GM18867 (cell line): ENCODE measurements at regions not wholly inside any gene's neighbourhood (a gene's known extent, or its start where the extent isn't known, plus 50 kb on each side); places are given as distances from the start of the nearest gene placed in this dataset.

Source experiments
- ATAC-seq: cut with Tn5 transposase; IDR thresholded peaks from one replicate; pipeline ENCODE4 v1.9.1; 2021; ENCODE audit warnings: mild to moderate bottlenecking, moderate library complexity; ENCODE audit not compliant: unreplicated experiment

DNA sequence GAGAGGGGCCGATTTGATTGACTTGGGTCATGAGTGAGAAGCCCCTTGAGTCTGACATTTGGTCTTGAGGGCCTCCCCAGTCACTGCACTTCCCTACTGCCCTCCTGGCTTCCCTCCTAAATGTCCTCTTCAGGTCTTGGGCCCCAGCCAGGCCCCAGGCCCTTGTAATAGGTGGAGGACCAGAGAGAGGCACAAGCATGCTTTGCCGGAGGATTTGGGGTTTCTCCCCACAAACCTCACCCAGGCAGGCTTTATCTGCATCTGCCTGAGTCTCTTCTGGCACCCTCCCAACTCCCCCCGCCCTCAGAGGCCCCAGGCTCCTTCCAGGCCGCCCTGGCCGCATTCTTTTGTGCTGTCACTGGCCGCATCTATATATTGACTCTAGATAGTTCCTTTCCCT is 270.7 kb downstream of the HAUS1 start:
- ATAC-seq = no peak

DNA sequence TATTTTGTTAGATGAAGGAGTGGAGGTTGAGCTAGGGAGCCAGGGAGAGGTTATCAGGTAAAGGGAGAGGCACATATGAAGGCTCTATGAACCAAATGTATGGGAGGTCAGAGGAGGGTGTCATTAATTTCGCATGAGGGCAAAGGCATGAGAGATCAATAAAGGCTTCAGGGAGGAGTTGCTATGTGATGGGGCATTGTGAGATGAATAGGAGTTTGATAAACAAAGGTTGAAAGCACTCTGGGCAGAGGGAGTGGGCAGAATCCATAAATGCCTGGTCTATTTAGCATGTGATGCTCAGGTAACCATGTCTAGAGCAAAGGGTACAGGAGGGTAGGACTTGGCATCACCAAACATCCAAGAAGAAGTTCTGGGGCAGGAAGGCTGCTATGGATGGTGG is 273.4 kb downstream of the HAUS1 start:
- ATAC-seq = no peak

GRCh38 chr18:46378126-46378863 is 274.1 kb downstream of the HAUS1 start:
- ATAC-seq = no peak

- no peak for ATAC-seq
These were observed 274.7 kb downstream of the HAUS1 start for GRCh38 chr18:46378864-46379207.

DNA sequence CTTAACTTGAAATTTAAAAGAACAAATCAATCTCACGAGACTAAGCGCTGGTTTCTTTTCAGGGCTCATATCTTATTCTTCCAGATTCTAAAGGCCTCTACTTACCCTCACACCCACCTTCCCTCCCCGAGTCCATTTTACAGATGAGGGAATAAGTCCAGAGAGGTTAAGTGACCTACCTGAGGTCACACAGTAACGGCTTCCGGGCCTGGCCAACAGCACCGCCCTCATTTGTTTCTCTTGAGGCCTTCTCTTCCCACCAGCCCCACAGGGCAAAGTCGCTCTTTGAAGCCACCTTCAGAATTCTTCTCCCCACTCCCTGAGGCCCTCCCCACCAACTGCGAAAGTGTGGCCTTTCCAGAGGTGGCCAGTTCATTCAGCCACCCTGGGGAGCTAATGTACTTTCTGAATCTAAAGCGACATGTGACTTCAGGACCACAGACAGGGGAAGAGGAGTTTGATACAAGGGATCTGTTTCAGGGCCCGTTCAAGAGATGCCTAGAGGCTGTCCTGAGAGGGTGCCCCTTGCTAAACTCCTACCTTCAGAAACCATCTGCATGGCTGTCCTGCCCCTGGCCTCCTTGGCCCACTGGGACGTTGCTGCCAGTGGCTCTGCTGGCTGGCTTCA is 275.3 kb downstream of the HAUS1 start:
- no peak for ATAC-seq

DNA sequence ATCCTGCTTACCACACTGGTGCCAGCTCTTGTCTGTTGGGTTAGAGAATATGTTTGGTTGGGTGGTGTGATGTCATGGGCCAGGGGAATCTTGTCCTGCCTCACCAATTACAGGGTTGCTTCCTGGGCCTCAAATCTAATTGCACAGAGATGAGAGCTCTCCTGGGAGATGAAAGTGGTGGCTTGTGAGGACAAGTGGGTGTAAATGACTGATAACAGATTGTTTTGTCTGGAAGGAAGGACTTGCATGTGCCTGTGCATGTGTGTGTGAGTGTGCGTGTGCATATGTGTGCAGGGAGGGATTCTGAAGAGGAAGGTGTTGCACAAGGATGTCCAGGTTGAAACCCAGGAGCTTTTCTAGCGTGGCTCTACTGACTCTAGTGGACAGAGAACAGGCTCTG is 271.9 kb downstream of the LOXHD1 start:
- ATAC-seq = no peak

- no peak for ATAC-seq
These were observed 270.2 kb downstream of the LOXHD1 start for GRCh38 chr18:46386788-46387187.

GRCh38 chr18:46387441-46388131 is 269.4 kb downstream of the LOXHD1 start:
- ATAC-seq = no peak

- ATAC-seq = no peak
These were observed 268.7 kb downstream of the LOXHD1 start for GRCh38 chr18:46388286-46388685.

DNA sequence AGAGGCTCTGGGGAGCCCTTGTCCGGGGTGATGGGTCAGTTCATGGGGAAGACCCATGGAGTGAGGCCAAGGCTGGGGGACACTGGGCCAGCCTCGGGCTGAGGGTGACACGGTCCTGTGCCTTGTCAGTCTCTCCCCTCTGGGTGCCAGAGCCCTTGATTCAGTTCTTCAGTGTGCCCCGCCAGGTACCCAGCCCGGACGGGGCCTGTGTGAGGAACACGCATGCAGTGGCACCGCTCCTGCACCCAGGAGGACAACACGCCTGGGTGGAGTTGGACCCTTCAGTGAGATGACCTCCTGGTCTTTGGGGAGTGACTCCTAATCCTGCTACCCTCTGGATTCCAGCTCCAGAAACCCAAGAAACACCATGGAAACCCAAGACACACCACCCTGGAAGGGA is 264.4 kb downstream of the LOXHD1 start:
- no peak for ATAC-seq

DNA sequence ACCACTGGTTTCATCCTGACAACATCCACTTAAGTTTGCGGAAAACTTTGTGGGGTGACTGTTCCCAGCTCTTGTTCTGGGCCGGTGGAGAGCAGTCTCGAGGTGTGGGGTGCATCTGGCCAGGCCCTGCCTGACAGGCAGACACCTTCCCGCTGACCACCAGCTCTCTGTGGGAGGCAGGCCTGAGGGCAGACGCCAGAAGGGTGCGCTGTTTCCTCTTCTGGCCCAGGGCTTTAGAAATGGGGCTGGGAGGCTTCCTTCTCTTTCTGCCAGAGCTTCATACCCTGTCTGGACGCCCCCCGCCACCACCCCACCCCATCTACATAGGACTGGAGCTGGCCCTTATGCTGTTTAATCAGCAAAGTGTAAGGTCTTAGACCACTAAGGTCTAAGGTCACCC is 263.8 kb downstream of the LOXHD1 start:
- no peak for ATAC-seq

DNA sequence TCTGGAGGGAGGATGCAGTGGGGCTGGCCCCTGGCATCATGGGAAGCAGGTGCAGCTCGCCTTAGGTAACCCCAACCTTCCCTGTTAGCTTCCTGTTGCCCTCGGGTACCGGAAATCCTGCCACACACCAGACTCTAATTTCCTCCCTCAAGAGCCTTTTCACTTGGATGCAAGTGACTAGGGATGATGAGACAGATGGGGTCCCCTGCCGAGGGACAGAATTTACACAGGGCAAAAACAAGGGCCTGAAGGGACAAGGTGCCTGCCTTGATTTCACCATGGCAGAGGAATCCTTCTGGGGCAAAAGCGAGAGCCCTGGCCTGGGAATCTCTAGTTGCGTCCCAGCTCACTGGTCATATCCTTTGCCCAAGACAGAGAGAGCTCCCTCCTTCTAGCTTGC is 263.1 kb downstream of the LOXHD1 start:
- no peak for ATAC-seq

DNA sequence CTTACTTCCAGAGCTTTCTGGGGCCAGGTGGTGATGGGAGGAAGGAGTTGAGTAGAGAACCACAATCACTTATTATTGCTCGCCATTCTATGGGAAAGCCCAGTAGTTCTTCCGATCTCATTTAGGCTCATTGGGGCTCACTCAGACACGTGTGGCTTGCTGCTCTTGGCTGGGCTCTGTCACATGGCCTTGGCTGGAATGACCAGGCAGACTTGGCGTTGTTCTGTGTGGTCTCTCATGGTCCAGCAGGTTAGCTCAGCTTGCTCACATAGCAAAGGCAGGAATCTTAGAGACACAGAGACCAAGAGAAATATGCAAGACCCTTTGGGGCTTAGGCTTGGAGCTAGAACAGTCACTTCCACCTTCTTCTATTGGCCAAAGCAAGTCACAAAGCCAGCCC is 261.2 kb downstream of the LOXHD1 start:
- no peak for ATAC-seq

GRCh38 chr18:46397174-46397573 is 259.8 kb downstream of the LOXHD1 start:
- no peak for ATAC-seq

GRCh38 chr18:46398005-46398404 is 259.0 kb downstream of the LOXHD1 start:
- no peak for ATAC-seq

DNA sequence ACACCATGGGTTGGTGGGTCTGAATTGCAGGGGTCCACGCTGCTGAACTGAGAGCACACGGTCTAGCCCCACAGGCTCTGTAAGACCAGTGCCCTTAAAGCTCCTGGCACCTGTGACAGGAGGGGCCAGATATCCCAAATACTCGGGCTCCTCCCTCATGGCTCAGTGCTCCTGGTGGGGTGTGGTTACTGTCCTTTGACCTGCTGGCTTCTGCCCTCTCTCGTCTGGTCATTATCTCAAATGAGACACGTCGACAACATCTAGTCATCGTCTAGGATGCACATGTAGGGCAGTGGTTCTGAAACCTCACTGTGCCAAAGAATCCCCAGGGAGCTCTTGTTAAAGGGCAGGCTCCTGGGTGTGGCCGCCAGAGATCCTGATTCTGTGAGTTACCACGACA is 258.4 kb downstream of the LOXHD1 start:
- no peak for ATAC-seq

DNA sequence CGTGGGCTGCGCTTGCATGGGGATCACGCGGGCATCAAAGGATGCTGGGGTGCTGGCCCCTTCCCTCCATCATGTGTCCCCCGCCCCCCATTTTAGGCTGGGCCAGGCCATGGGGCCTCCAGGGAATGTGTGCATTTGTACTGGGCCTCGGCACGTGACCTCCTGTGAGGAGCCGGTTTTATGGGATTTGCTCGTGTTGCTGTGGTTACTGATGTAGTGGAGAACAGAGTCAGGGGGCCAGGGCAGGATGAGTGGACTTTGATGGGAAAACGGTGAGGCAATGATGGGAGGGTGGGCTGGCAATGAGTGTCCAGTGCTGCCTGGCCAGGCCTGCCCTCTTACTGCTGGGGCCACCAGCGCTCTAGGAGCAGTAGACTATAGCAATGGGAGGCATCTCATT is 257.7 kb downstream of the LOXHD1 start:
- no peak for ATAC-seq

DNA sequence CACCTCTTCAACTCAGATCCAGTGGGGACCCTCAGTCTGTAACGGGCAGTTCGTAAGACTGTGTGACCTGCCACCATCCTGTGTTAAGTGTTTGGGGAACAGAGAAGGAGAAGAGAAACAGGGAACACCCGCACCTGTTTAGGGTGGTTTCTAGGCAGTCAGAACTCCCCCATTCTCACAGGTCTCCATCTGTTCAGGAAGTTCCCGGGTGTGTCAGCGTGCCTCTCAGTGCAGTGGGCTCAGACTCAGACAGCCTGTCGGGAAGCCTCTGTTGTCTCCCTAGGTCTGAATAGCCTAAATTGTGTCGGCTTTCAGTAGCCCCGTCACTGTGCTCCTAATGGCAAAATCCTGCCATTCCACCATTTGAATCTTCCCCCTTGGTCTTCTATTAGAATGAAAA is 256.6 kb downstream of the LOXHD1 start:
- no peak for ATAC-seq

- ATAC-seq = no peak
These were observed 255.4 kb downstream of the LOXHD1 start for GRCh38 chr18:46401486-46402070.

- ATAC-seq = no peak
These were observed 254.6 kb downstream of the LOXHD1 start for GRCh38 chr18:46402396-46402795.

DNA sequence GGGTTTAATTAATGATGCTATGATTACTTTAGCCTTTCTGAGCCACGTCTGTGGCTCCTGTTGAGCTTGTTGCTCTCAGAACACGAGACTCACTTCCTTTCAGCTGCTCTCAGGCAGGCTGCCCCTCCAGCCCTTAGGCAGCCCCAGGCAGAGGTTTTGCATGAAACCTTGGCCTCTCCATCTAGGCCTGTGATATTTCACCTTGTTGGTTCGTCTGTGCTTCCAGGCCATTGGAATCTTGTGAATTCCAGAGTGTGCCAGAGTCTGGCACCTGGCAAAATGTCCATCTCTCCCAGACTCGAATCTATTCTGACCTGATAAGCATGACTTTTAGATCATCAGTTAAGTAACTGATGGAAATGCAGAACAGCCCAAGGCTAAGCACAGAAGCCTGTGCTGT is 254.1 kb downstream of the LOXHD1 start:
- ATAC-seq = no peak
